OCI-LY1 (cell line): ENCODE measurements at regions not wholly inside any gene's neighbourhood (a gene's known extent, or its start where the extent isn't known, plus 50 kb on each side); places are given as distances from the start of the nearest gene placed in this dataset.

ENCODE experiments used
- EZH2 ChIP-seq: fragments of 200-600 bp; sonication (generic), shearing (Covaris generic); IDR thresholded peaks from 2 replicates; pipeline ENCODE4 v1.8.0; 2017; ENCODE audit warnings: borderline replicate concordance, mixed run types, mild to moderate bottlenecking, antibody characterized with exemption, low read length, moderate library complexity, mixed read lengths
- TF ChIP-seq, protein P1 (sequence below): fragments of 200-600 bp; sonication (generic), shearing (Covaris generic); IDR thresholded peaks from 2 replicates; pipeline ENCODE4 v1.5.1; 2017; ENCODE audit warnings: mild to moderate bottlenecking, antibody characterized with exemption, low read length, moderate library complexity, mixed read lengths

DNA sequence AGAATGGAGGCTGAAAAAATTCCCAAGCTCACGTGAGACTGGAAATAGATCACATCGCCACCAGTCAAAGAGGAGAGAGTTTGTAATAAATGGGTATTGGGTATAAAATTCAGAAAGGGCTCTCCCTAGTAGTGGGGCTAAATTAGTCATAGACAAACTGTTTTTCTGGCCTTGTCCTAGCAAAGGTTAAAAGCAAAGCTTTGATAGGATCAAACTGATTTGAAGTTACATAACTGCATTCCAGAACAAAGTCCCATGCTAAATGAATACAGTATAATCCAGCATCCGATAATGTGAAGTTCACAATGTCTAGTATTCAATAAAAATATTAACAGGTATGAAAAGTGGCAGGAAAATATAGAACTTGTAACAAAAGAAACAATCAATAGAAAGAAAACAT, 149.8 kb upstream of the ATXN1 start:
- TF ChIP-seq, protein P1, sequence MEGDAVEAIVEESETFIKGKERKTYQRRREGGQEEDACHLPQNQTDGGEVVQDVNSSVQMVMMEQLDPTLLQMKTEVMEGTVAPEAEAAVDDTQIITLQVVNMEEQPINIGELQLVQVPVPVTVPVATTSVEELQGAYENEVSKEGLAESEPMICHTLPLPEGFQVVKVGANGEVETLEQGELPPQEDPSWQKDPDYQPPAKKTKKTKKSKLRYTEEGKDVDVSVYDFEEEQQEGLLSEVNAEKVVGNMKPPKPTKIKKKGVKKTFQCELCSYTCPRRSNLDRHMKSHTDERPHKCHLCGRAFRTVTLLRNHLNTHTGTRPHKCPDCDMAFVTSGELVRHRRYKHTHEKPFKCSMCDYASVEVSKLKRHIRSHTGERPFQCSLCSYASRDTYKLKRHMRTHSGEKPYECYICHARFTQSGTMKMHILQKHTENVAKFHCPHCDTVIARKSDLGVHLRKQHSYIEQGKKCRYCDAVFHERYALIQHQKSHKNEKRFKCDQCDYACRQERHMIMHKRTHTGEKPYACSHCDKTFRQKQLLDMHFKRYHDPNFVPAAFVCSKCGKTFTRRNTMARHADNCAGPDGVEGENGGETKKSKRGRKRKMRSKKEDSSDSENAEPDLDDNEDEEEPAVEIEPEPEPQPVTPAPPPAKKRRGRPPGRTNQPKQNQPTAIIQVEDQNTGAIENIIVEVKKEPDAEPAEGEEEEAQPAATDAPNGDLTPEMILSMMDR = no peak
- no peak for TF ChIP-seq EZH2
